PC-3 (cell line): ENCODE measurements at regions not wholly inside any gene's neighbourhood (a gene's known extent, or its start where the extent isn't known, plus 50 kb on each side); places are given as distances from the start of the nearest gene placed in this dataset.

Experiments used
- ATAC-seq: fragments of 200-7000 bp; cut with Tn5 transposase; 2 replicates; pipeline ENCODE4 v1.9.1; 2020; ENCODE audit warnings: mild to moderate bottlenecking, moderate library complexity
- BruUV-seq: library from RNA; stranded (reverse); fragments of 400-500 nt; replicated peaks from 2 replicates; lab custom pipeline; 2021; lab: Mats Ljungman, UMichigan
- CTCF ChIA-PET: fragments of 300-600 bp; sonication (Branson Sonifier 250); formaldehyde crosslinking; loops from one replicate; lab custom pipeline; 2022; ENCODE audit warnings: antibody characterized with exemption; lab: Charles Lee
- POLR2A ChIA-PET: fragments of 300-600 bp; sonication (Branson Sonifier 250); formaldehyde crosslinking; loops from one replicate; lab custom pipeline; 2022; ENCODE audit warnings: antibody characterized with exemption; ENCODE audit not compliant: unreplicated experiment; lab: Charles Lee
- DNase-seq: peaks from one replicate; pipeline ENCODE4 v3.0.0-alpha.2; 2015
- H2AFZ ChIP-seq: fragments of 300-600 bp; sonication (generic); 2 replicates; pipeline ENCODE4 v1.6.0; 2016; ENCODE audit warnings: antibody characterized with exemption, low read length
- H3F3A ChIP-seq: fragments of 300-600 bp; sonication (generic); one replicate; pipeline ENCODE4 v1.6.0; 2017; ENCODE audit warnings: antibody characterized with exemption, low read length, control low read depth, mild to moderate bottlenecking; ENCODE audit not compliant: unreplicated experiment
- H3K27ac ChIP-seq: fragments of 300-600 bp; sonication (generic); 2 replicates; pipeline ENCODE4 v1.5.1; 2016; ENCODE audit warnings: mild to moderate bottlenecking, low read length
- H3K27me3 ChIP-seq: fragments of 300-600 bp; sonication (generic); 2 replicates; pipeline ENCODE4 v1.6.1; 2016; ENCODE audit warnings: low read length, mixed read lengths
- H3K36me3 ChIP-seq: fragments of 300-600 bp; sonication (generic); 2 replicates; pipeline ENCODE4 v1.6.1; 2016; ENCODE audit warnings: low read depth, mixed run types, low read length, mixed read lengths
- H3K4me1 ChIP-seq: fragments of 300-600 bp; sonication (generic); 2 replicates; pipeline ENCODE4 v1.5.1; 2016; ENCODE audit warnings: low read length; ENCODE audit not compliant: insufficient read depth
- H3K4me2 ChIP-seq: fragments of 300-600 bp; sonication (generic); 2 replicates; pipeline ENCODE4 v1.6.0; 2016; ENCODE audit warnings: low read length
- H3K4me3 ChIP-seq: fragments of 300-600 bp; sonication (generic); 2 replicates; pipeline ENCODE4 v1.5.1; 2016; ENCODE audit warnings: mild to moderate bottlenecking, low read length, mixed read lengths
- H3K79me2 ChIP-seq: fragments of 300-600 bp; sonication (generic); 2 replicates; pipeline ENCODE4 v1.6.1; 2017; ENCODE audit warnings: low read length, mixed read lengths
- H3K9ac ChIP-seq: fragments of 300-600 bp; sonication (generic); 2 replicates; pipeline ENCODE4 v1.6.0; 2016; ENCODE audit warnings: mild to moderate bottlenecking, low read length
- H3K9me2 ChIP-seq: fragments of 300-600 bp; sonication (generic); replicated peaks from 2 replicates; pipeline ENCODE4 v1.6.1; 2016; ENCODE audit warnings: mixed run types, low read length, mixed read lengths
- H3K9me3 ChIP-seq: fragments of 300-600 bp; sonication (generic); 2 replicates; pipeline ENCODE4 v1.6.1; 2016; ENCODE audit warnings: low read length, mixed read lengths
- H4K20me1 ChIP-seq: fragments of 300-600 bp; sonication (generic); 2 replicates; pipeline ENCODE4 v1.6.1; 2016; ENCODE audit warnings: low read length, mixed read lengths
- CTCF ChIP-seq: fragments of 300-600 bp; sonication (generic); conservative IDR thresholded peaks from 2 replicates; pipeline ENCODE4 v1.5.1; 2017; ENCODE audit warnings: antibody characterized with exemption, low read depth, mild to moderate bottlenecking, low read length
- EZH2 ChIP-seq: fragments of 300-600 bp; sonication (generic); IDR thresholded peaks from one replicate; pipeline ENCODE4 v1.6.1; 2017; ENCODE audit warnings: antibody characterized with exemption, mild to moderate bottlenecking, low read length; ENCODE audit not compliant: unreplicated experiment
- EZH2phosphoT487 ChIP-seq: fragments of 300-600 bp; sonication (generic); IDR thresholded peaks from 2 replicates; pipeline ENCODE4 v1.6.1; 2018; ENCODE audit warnings: mild to moderate bottlenecking, antibody characterized with exemption, low read length, borderline replicate concordance
- intact Hi-C: fragments of 100-400 bp; cut with micrococcal nuclease; formaldehyde crosslinking; loops from 2 replicates; pipeline ENCODE4 v1.9.0; 2023

GRCh38 chr5:119873611-119874010, 244.3 kb downstream of the FAM170A start:
- DNase-seq (no peak), ATAC-seq (no peak)
- Histone ChIP-seq H3K79me2 (no peaks in the 10 kb centered on the region), H2AFZ (no peak overlapping the region), H3K27me3 (no peaks in the 10 kb centered on the region), H3K4me3 (no peak overlapping the region), H3K4me2 (no peak overlapping the region), H3K9ac (no peak overlapping the region), H4K20me1 (no peaks in the 10 kb centered on the region), H3K36me3 (no peaks in the 10 kb centered on the region), H3F3A (no peaks in the 10 kb centered on the region), H3K9me3 (no peaks in the 10 kb centered on the region), H3K27ac (no peak overlapping the region), H3K4me1 (peaks cover 15% of the 10 kb centered on the region), H3K9me2 (no peaks in the 10 kb centered on the region)
- no peak for TF ChIP-seq EZH2
- no TSS peak for BruUV-seq
- ChIA-PET CTCF (no interaction called here), POLR2A (no interaction called here)
- intact Hi-C loops, result no loop called here

GRCh38 chr5:119876522-119876921, 247.2 kb downstream of the FAM170A start:
- no peaks in the 10 kb centered on the region for H3K9me2 ChIP-seq
- intact Hi-C loops, result loop anchor here (5.0 kb wide), 4 partner anchors 131 to 581 kb away; no protein-coding TSS in a partner anchor
- no peaks in the 10 kb centered on the region for H3K9me3 ChIP-seq
- H3K27me3 ChIP-seq, result no peaks in the 10 kb centered on the region
- H2AFZ ChIP-seq, result no peak overlapping the region
- TF ChIP-seq CTCF (no peak), EZH2phosphoT487 (no peak), EZH2 (no peak)
- ATAC-seq (peak; percentile 80), DNase-seq (peak; percentile 54)
- no peaks in the 10 kb centered on the region for H4K20me1 ChIP-seq
- H3K79me2 ChIP-seq, result no peaks in the 10 kb centered on the region
- H3K27ac ChIP-seq, result peak overlapping the region; percentile 72
- H3F3A ChIP-seq, result no peaks in the 10 kb centered on the region
- H3K9ac ChIP-seq, result no peak overlapping the region
- peak overlapping the region; percentile 54 for H3K4me2 ChIP-seq
- no peak overlapping the region for H3K4me3 ChIP-seq
- peaks cover 25% of the 10 kb centered on the region for H3K4me1 ChIP-seq
- H3K36me3 ChIP-seq, result no peaks in the 10 kb centered on the region
- ChIA-PET POLR2A (no interaction called here), CTCF (no interaction called here)
- BruUV-seq, result no TSS peak

- Histone ChIP-seq H4K20me1 (no peaks in the 10 kb centered on the region), H3K4me2 (peak overlapping the region; percentile 10; the same call in 1 of the 2 replicates), H3K9me3 (no peaks in the 10 kb centered on the region), H3K27me3 (no peaks in the 10 kb centered on the region), H3K4me1 (peaks cover 25% of the 10 kb centered on the region), H3K4me3 (no peak overlapping the region), H3K9ac (0 out of 2 replicates have a peak overlapping the region, but pooled peaks have one; percentile 18), H3F3A (no peaks in the 10 kb centered on the region), H3K27ac (peak overlapping the region; percentile 62), H3K9me2 (no peaks in the 10 kb centered on the region), H2AFZ (no peak overlapping the region), H3K79me2 (no peaks in the 10 kb centered on the region), H3K36me3 (no peaks in the 10 kb centered on the region)
- no TSS peak for BruUV-seq
- TF ChIP-seq CTCF (no peak), EZH2 (no peak)
- ATAC-seq (peak; percentile 48), DNase-seq (peak; percentile 31)
- intact Hi-C loops, result loop anchor here (1.0 to 5.0 kb wide), 5 partner anchors 129 to 579 kb away; no protein-coding TSS in a partner anchor
- CTCF ChIA-PET, result interaction anchor here (1.1 kb wide), 1 partner anchor 408 kb away, joined by 6 read pairs; no protein-coding TSS in a partner anchor
- POLR2A ChIA-PET, result no interaction called here
Measured at GRCh38 chr5:119878712-119879111, 249.4 kb downstream of the FAM170A start.
